HG02884 (cell line): ENCODE measurements at regions not wholly inside any gene's neighbourhood (a gene's known extent, or its start where the extent isn't known, plus 50 kb on each side); places are given as distances from the start of the nearest gene placed in this dataset.
"Not testable (repeated sequence)": the region's sequence is repeated elsewhere in the genome, so short reads cannot be mapped to it uniquely, and the experiment has no call there.

ENCODE experiments used
- ATAC-seq: cut with Tn5 transposase; IDR thresholded peaks from one replicate; pipeline ENCODE4 v1.9.1; 2021; ENCODE audit warnings: mild to moderate bottlenecking, moderate library complexity; ENCODE audit not compliant: unreplicated experiment

DNA sequence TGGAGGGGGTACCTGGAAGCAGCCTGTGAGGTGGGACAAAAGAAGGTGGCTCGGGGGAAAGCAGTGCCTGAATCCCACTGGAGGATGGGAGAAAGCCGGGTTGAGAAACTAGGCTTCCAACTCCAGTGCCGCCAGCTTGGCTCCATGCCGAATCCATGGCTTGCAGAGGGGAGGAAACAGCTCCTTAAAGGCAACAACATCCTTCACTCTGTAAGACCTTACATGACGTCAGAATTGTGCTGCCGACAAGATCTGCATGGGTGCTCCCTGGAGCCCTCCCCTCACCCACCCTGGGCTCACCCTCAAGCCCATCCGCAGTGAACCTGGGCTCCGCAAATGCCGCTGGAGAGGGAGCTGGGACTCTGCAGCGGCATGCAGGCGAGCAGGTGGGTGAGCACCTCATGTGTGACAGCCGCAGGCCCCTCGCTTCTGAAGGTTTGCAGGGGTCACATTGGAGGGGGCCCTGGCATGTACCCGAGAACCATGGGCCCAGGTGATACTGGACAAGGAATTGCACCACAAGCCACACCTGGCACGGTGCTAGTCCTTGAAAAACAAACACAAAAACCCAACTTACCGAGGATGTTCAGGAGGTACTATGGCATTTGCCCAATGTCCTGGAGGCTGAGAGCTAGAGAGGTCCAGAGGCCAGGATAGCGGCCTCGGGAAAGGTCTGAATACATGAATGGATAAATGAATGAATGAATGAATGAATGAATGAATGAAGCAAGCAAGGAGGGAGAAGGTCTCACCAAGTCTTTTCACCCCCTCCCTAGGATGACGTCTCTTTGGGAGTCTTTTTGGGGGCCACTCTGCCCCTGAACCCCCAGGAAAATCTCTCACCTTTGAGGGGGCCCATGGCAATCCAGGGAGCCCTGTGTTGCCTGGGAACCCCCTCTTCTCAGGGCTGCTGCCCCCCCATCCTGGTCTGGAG is 238.6 kb upstream of the SHH start:
- ATAC-seq: no peak

DNA sequence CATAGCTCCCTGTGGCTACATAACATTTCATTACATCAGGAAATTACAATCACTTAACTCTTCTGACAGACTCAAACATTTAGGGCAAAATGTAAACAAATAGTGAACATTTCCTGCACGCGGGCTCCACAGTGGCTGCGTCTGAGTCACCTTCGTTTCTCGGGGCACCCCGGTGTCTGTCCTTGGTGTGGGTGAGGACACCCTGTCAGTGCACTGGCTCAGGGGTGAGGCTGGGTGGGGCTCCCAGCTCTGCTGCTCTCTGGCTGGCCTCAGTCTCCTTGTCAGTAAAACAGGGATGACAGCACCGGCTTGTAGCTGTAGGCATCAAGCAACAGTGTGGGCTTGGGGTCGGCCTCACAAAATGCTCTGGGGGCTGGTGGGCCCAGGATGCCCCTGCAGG is 237.1 kb upstream of the SHH start:
- ATAC-seq: no peak

- no peak for ATAC-seq
Measured at GRCh38 chr7:156046031-156046560, 233.8 kb upstream of the SHH start.

DNA sequence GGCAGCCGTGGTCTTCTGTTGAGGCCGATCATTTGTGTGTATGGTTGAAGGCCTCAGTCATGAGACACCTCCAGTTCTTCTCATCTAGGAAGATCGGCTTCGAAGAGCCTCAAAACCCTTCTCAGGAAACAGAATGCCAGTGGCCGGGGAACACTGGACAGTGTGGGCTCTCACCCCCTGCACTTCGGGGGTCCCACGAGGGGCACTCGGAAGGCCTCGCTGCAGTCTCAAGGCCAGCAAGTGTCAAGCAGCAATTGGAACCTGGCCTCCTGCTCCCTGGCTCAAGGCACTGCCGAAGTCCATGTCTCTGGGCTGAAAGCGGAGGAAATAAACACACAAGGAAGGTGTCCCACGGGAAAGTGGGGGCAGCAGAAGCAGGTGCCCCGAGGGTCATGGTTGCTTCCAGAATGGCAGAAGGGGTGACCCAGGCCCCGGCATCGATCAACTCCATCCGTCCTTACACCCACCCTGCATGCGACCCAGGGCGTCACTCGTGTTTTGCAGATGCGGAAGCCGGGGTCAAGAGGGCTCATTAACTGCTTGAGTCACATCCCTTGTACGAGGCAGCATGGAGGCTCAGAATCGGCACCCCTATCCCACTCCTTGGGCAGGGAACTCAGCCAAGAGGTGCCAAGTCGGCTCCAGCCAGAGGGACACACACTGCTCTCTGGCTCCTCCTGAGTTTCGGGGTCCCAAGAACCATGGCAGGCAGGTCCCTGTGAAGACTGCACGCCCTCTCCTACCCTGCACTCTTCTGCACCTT is 231.3 kb upstream of the SHH start:
- ATAC-seq: no peak

GRCh38 chr7:156041398-156041797 is 229.1 kb upstream of the SHH start:
- ATAC-seq: no peak

GRCh38 chr7:156039971-156040677 is 227.9 kb upstream of the SHH start:
- no peak for ATAC-seq

DNA sequence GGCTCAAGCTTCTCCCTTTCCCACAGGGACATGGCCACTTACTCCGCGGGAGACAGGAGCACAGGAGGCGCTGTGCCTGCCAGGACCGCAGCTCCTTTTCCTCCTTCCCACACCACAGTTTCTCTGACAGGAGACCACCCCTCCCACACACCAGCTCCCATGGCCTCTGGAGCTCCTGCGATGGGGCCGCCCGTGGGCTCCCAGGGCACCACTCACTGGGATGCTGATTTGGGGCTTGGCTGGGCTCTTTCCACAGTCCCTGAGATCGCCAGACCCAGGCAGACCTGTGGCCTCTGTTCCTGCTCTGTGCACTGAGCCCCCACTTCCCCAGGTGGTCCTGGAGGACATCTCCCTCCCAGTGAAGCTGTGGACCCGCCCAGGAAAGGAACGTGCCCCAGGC is 226.9 kb upstream of the SHH start:
- no peak for ATAC-seq

DNA sequence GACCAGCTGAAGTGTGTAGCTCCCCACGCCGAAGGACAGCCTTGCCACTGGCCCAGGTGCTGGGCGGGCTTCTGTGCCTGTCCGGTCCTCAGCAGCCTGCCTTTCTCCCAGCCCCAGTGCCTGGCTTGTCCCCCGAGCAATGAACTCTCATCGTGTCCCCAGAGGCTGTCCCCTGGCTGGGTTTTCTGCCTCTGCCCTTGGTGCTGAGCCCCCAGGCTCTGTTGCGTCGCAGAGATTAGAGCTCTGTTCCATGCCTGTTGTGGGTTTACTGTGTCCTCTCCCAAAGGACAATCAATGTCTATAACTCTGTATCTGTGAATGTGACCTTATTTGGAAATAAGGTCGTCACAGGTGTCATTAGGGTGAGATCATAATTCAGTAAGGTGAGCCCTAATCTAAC is 226.1 kb upstream of the SHH start:
- ATAC-seq: no peak

DNA sequence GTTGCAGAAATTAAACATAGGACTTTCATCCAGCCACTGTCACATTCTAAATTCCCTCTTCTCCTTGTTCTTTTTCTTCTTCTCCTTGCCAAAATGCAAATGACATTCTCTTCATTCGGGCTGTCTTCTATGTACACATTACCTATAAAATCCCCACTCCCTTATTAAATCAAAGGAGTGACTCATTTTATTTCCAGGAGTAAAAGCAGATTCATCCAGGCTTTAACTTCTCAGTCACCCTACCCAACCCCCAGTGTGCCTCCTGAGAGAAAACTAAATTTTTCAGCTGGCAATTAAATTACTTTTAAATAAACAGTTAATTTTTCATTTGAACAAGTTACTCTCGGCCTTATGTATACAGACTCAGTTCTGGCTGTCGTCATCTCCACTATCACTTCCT is 223.9 kb upstream of the SHH start:
- no peak for ATAC-seq

DNA sequence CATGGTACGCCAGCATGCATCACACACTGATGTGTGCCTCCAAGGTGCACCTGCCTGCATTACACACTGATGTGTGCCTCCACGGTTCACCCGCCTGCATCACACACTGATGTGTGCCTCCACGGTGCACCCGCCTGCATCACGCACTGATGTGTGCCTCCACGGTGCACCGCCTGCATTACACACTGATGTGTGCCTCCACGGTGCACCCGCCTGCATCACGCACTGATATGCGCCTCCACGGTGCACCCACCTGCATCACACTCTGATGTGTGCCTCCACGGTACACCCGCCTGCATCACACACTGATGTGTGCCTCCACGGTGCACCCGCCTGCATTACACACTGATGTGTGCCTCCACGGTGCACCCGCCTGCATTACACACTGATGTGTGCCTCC is 223.1 kb upstream of the SHH start:
- ATAC-seq: not testable (repeated sequence)

GRCh38 chr7:156034397-156034796 is 222.1 kb upstream of the SHH start:
- peak; percentile 75 for ATAC-seq

GRCh38 chr7:156032973-156033372 is 220.7 kb upstream of the SHH start:
- ATAC-seq: no peak

- no peak for ATAC-seq
Measured at GRCh38 chr7:156031679-156032478, 219.6 kb upstream of the SHH start.

GRCh38 chr7:156029460-156030007 is 217.3 kb upstream of the SHH start:
- ATAC-seq: no peak

- ATAC-seq: no peak
Measured at GRCh38 chr7:156028521-156028920, 216.3 kb upstream of the SHH start.

DNA sequence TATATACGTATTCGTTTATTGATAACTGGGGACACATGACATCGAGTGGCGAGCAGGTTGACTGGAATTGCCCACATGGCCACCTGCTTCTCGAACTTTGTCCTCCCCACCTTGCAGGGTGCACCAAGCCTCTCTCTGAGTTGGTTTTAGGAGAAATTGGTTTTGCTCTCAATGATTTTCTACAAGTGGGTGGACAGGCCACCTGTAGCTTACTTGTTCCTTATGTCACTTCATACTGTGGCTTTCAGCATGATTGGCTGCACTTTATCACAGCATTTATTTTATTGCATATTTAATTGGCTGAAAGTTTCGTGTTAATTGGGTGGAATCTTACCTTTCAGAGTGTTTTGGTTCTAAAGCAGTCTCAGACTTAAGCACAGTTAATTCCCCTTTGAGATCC is 215.6 kb upstream of the SHH start:
- ATAC-seq: no peak

DNA sequence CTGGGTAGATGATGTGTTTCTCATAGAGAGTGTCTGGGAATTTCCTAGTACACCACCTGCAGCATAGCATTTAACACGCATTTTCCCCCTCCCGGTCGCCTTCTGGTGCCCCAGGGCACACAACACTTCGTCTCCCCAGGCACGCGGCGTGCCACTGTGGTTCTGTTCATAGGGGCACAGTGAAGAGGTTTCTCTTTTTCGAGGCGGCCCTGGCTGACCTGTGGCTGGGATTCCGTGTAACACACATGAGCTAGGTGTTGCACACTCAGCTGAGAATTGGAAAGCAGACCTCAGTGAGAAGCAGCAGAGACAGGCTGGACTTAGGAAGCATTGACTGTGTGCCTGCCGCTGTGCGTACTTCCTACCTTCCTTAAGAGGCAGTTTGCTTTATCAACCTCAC is 214.3 kb upstream of the SHH start:
- ATAC-seq: no peak

DNA sequence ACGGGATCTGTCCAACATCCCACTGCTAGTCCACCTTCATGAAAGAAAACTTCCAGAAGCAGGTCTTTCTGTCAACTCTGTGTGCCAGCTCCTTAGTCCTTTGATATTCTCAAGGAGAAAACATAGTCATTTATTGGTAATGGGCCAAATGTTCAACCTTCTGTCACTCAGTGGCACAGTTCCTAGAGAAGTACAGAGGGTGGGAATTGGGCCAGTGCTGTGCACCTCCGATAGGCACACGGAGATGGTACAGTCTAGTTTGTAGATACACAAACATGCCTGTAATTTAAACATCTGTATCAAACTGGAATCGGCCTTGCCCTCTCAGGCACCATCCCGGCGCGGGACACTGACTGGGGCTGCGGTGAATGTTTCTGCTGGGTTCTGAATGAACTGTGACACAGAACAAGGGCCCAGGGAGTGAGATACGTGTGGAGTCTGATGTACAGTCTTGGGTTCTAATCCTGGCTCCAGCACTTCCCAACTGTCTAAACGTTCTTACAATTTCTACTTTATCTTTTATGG is 213.9 kb upstream of the SHH start:
- no peak for ATAC-seq

GRCh38 chr7:156025675-156026074 is 213.4 kb upstream of the SHH start:
- ATAC-seq: no peak

GRCh38 chr7:156024201-156024600 is 211.9 kb upstream of the SHH start:
- ATAC-seq: no peak
